ENCODE measurements at regions not wholly inside any gene's neighbourhood (a gene's known extent, or its start where the extent isn't known, plus 50 kb on each side); places are given as distances from the start of the nearest gene placed in this dataset.

DNA sequence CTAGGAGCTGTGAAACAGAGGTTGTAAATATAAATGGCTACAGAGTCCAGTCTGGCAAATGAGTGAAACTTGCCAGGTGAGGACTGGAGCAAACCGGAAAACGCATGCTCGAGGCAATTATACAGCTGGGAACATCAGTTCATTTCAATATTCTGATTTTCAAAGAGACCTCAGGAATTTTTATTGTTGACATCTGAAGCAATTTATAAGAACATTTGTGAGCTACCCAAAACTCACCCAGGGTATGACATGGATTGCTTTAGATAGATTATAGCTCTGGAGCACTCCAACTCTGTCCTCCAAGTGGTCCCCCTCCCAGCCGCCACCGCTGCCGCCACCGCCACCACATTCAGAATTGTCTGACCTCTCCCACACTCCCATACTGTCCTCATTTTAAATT is 84.6 kb upstream of the GRAMD2B start:
- no peaks in the 10 kb centered on the region for H3K27me3 ChIP-seq (ENCODE audit: insufficient read depth, low read depth, severe bottlenecking)
- H3K36me3 ChIP-seq, result no peaks in the 10 kb centered on the region
- H3K27ac ChIP-seq, result no peak overlapping the region
- no peak for DNase-seq
- H3K9me3 ChIP-seq (ENCODE audit: severe bottlenecking), result no peaks in the 10 kb centered on the region
- no peak overlapping the region for H3K4me3 ChIP-seq (ENCODE audit: low read depth, low read length)
- TF ChIP-seq, protein P1, sequence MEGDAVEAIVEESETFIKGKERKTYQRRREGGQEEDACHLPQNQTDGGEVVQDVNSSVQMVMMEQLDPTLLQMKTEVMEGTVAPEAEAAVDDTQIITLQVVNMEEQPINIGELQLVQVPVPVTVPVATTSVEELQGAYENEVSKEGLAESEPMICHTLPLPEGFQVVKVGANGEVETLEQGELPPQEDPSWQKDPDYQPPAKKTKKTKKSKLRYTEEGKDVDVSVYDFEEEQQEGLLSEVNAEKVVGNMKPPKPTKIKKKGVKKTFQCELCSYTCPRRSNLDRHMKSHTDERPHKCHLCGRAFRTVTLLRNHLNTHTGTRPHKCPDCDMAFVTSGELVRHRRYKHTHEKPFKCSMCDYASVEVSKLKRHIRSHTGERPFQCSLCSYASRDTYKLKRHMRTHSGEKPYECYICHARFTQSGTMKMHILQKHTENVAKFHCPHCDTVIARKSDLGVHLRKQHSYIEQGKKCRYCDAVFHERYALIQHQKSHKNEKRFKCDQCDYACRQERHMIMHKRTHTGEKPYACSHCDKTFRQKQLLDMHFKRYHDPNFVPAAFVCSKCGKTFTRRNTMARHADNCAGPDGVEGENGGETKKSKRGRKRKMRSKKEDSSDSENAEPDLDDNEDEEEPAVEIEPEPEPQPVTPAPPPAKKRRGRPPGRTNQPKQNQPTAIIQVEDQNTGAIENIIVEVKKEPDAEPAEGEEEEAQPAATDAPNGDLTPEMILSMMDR (IDR thresholded peaks at IDR 0.05; ENCODE audit: low read depth, low read length), result no peak

DNA sequence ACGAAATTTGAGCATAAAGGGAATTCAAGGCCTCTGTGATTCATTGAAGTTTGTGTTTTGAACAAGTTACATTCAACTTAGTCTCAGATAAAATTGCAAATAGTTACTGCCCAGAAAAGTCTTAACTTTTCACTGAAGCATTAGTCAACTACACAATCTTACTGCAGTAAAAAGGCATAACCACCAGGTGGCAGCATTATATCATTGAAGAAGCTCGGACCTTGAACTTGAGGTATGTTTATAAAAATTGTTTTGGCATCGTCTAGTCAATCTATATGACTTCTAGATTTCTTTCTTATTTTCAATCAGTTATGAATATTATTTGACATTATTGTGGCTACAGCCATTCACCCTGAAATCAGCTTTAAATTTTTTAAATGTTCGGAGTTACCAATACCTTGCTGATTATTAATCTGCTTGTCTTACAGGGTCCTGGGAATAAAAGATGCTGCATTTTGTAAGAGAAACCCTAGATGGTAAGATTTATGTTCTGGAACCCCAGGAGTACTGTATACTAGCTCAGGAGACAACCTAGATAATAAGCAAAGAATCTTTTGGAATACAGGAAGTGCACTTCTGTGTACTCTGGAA is 83.9 kb upstream of the GRAMD2B start:
- H3K4me3 ChIP-seq (ENCODE audit: low read depth, low read length), result no peak overlapping the region
- no peaks in the 10 kb centered on the region for H3K9me3 ChIP-seq (ENCODE audit: severe bottlenecking)
- no peaks in the 10 kb centered on the region for H3K27me3 ChIP-seq (ENCODE audit: insufficient read depth, low read depth, severe bottlenecking)
- TF ChIP-seq, protein P1 (IDR thresholded peaks at IDR 0.05; ENCODE audit: low read depth, low read length), result peak; percentile 33; the same call in 1 of the 2 replicates
- no peak overlapping the region for H3K27ac ChIP-seq
- DNase-seq, result peak; percentile 43
- H3K36me3 ChIP-seq, result no peaks in the 10 kb centered on the region

DNA sequence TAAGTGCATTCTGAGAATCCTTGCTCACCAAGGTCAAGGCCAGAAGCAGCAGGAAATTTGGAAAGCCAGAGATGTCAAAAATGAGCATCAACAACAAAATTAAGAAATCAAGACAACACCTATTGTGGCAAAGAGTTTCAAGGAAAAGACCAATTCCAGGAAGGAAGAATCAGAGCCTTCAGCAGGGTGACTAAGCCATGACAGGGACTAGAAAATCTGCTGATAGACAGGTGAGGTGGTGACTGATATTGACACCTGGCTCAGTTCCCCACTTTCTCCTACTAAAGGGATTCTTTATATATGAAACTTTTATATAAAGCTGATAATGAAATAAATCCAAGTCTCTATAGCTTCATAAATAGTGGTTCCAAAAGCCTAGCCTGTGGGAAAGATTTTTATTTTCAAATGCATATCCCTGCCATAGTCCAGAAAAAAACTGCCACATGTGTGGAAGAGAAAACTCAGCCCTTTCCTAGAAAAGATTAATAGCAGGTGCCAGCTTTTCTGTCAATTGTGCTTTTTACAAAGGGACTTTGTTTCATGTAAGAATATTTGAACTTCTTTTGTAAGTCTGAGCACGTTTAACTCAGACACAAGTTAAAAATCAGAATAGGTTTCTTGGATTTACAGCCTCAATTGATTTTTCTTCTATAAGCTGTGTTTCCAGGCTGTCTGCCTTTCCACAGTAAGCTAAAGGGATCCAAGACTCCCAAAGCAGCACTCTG is 81.1 kb upstream of the GRAMD2B start:
- H3K27ac ChIP-seq, result no peak overlapping the region
- H3K27me3 ChIP-seq (ENCODE audit: insufficient read depth, low read depth, severe bottlenecking), result no peaks in the 10 kb centered on the region
- TF ChIP-seq, protein P1 (IDR thresholded peaks at IDR 0.05; ENCODE audit: low read depth, low read length), result no peak
- H3K9me3 ChIP-seq (ENCODE audit: severe bottlenecking), result no peaks in the 10 kb centered on the region
- no peak for DNase-seq
- no peaks in the 10 kb centered on the region for H3K36me3 ChIP-seq
- no peak overlapping the region for H3K4me3 ChIP-seq (ENCODE audit: low read depth, low read length)

DNA sequence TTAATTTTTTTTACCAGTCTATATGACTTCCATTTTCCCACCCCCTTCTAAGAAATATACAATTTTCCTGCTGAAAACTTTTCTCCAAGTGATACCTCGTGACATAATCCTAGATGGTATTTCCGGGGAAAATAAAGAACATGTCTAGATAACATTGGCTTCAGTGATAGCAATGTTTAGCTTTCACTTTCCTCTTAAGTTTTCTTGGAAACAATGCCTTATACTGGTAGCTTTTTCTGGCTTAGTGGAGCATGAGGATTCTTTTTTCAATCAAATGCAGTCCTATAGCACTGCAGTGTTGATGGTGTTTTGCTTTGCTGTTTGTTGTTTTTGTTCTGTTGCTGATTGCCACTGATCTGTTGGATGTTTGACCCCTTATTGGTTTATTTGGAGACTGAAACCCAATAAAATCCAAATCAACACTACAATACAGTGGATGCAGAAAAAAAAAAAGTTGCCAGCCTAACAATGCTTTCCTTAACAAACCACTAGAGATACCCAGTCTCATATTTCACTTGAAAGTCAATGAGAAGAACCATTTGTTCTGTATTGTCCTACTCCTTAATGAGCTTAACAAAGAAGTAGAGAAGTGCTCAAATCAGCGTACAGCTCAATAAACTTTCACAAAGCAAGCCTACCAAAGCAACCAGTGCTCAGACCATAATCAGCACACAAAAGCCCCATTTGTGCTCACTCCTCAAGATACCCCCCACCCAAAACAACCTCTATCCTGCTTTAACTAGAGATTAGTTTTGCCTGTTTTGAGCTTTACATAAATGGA is 74.2 kb upstream of the GRAMD2B start:
- Histone ChIP-seq H3K9me3 (ENCODE audit: severe bottlenecking) (no peaks in the 10 kb centered on the region), H3K27ac (no peak overlapping the region), H3K27me3 (ENCODE audit: insufficient read depth, low read depth, severe bottlenecking) (no peaks in the 10 kb centered on the region), H3K4me3 (ENCODE audit: low read depth, low read length) (no peak overlapping the region), H3K36me3 (no peaks in the 10 kb centered on the region)
- TF ChIP-seq, protein P1 (IDR thresholded peaks at IDR 0.05; ENCODE audit: low read depth, low read length), result no peak
- DNase-seq, result no peak

DNA sequence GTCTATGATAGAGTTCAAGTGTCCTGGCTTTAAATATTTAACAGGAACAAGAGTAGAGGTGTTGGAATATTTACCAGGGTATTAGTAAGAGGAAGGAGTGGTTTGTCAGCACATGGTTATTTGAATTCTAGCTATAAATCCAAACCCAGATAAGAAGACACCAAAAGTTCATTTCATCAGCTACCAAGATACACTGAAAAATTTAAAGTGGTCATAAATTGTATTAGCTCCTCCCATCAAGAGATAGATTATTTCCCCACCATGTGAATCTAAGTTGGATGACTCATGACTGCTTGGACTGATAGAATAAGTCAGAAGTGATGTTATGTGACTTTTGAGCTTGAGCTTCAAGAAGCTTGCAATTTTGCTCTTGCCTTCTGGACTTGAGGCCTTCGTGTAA is 72.1 kb upstream of the GRAMD2B start:
- Histone ChIP-seq H3K36me3 (no peaks in the 10 kb centered on the region), H3K27me3 (ENCODE audit: insufficient read depth, low read depth, severe bottlenecking) (no peaks in the 10 kb centered on the region), H3K4me3 (ENCODE audit: low read depth, low read length) (no peak overlapping the region), H3K27ac (no peak overlapping the region), H3K9me3 (ENCODE audit: severe bottlenecking) (no peaks in the 10 kb centered on the region)
- TF ChIP-seq, protein P1 (IDR thresholded peaks at IDR 0.05; ENCODE audit: low read depth, low read length), result no peak
- no peak for DNase-seq

Measured in WERI-Rb-1 (cell line).